ENCODE measurements at regions not wholly inside any gene's neighbourhood (a gene's known extent, or its start where the extent isn't known, plus 50 kb on each side); places are given as distances from the start of the nearest gene placed in this dataset.
"Not testable (repeated sequence)": the region's sequence is repeated elsewhere in the genome, so short reads cannot be mapped to it uniquely, and the experiment has no call there.

GRCh38 chr5:7261900-7262299, 134.0 kb upstream of the ADCY2 start:
- H3K27ac ChIP-seq (ENCODE audit: low read depth, low read length, poor library complexity, severe bottlenecking) = no peak overlapping the region
- H3K9ac ChIP-seq (ENCODE audit: low read length) = no peak overlapping the region
- TF ChIP-seq EZH2 (IDR thresholded peaks at IDR 0.05; ENCODE audit: borderline replicate concordance, low read length) = no peak
- TF ChIP-seq CTCF (IDR thresholded peaks at IDR 0.05; ENCODE audit: low read length) = no peak
- H3K79me2 ChIP-seq (ENCODE audit: insufficient read depth, low read length) = no peaks in the 10 kb centered on the region
- H3K27me3 ChIP-seq (ENCODE audit: insufficient read depth, low read length) = no peaks in the 10 kb centered on the region
- no peaks in the 10 kb centered on the region for H3K4me1 ChIP-seq (ENCODE audit: insufficient read depth, low read length, severe bottlenecking)
- H3F3A ChIP-seq (ENCODE audit: insufficient read depth, low read length) = no peaks in the 10 kb centered on the region
- H3K9me2 ChIP-seq (ENCODE audit: low read depth, low read length) = no peaks in the 10 kb centered on the region
- no peak overlapping the region for H2AFZ ChIP-seq (ENCODE audit: low read length)
- no peaks in the 10 kb centered on the region for H4K20me1 ChIP-seq (ENCODE audit: insufficient read depth, low read length)
- no peak overlapping the region for H3K4me2 ChIP-seq (ENCODE audit: low read length)
- no peaks in the 10 kb centered on the region for H3K9me3 ChIP-seq (ENCODE audit: low read length)
- no peak overlapping the region for H3K4me3 ChIP-seq (ENCODE audit: low read depth, low read length, poor library complexity, severe bottlenecking)
- no peaks in the 10 kb centered on the region for H3K36me3 ChIP-seq (ENCODE audit: insufficient read depth, low read length)

- H3K4me3 ChIP-seq (ENCODE audit: low read depth, low read length, poor library complexity, severe bottlenecking); H3K36me3 ChIP-seq (ENCODE audit: insufficient read depth, low read length); H3K9ac ChIP-seq (ENCODE audit: low read length); H3K27me3 ChIP-seq (ENCODE audit: insufficient read depth, low read length); H3K27ac ChIP-seq (ENCODE audit: low read depth, low read length, poor library complexity, severe bottlenecking); H3K4me1 ChIP-seq (ENCODE audit: insufficient read depth, low read length, severe bottlenecking); H4K20me1 ChIP-seq (ENCODE audit: insufficient read depth, low read length); H3K9me3 ChIP-seq (ENCODE audit: low read length); H3K9me2 ChIP-seq (ENCODE audit: low read depth, low read length); H3K79me2 ChIP-seq (ENCODE audit: insufficient read depth, low read length); H3K4me2 ChIP-seq (ENCODE audit: low read length); H3F3A ChIP-seq (ENCODE audit: insufficient read depth, low read length); H2AFZ ChIP-seq (ENCODE audit: low read length): not testable (repeated sequence)
These were observed 132.4 kb upstream of the ADCY2 start for GRCh38 chr5:7263398-7264015.

- H4K20me1 ChIP-seq (ENCODE audit: insufficient read depth, low read length); H3K79me2 ChIP-seq (ENCODE audit: insufficient read depth, low read length); H3K4me1 ChIP-seq (ENCODE audit: insufficient read depth, low read length, severe bottlenecking); H3K4me3 ChIP-seq (ENCODE audit: low read depth, low read length, poor library complexity, severe bottlenecking); H3K9me2 ChIP-seq (ENCODE audit: low read depth, low read length); H3K4me2 ChIP-seq (ENCODE audit: low read length); H3K9ac ChIP-seq (ENCODE audit: low read length); H3K9me3 ChIP-seq (ENCODE audit: low read length); H3F3A ChIP-seq (ENCODE audit: insufficient read depth, low read length); H3K27ac ChIP-seq (ENCODE audit: low read depth, low read length, poor library complexity, severe bottlenecking); H3K36me3 ChIP-seq (ENCODE audit: insufficient read depth, low read length); H3K27me3 ChIP-seq (ENCODE audit: insufficient read depth, low read length); H2AFZ ChIP-seq (ENCODE audit: low read length): not testable (repeated sequence)
These were observed 130.2 kb upstream of the ADCY2 start for GRCh38 chr5:7265776-7266175.

- H3K79me2 ChIP-seq (ENCODE audit: insufficient read depth, low read length); H4K20me1 ChIP-seq (ENCODE audit: insufficient read depth, low read length); H2AFZ ChIP-seq (ENCODE audit: low read length); H3K27me3 ChIP-seq (ENCODE audit: insufficient read depth, low read length); H3K36me3 ChIP-seq (ENCODE audit: insufficient read depth, low read length); H3K9ac ChIP-seq (ENCODE audit: low read length); H3K4me3 ChIP-seq (ENCODE audit: low read depth, low read length, poor library complexity, severe bottlenecking); H3K9me3 ChIP-seq (ENCODE audit: low read length); H3K4me1 ChIP-seq (ENCODE audit: insufficient read depth, low read length, severe bottlenecking); H3F3A ChIP-seq (ENCODE audit: insufficient read depth, low read length); H3K4me2 ChIP-seq (ENCODE audit: low read length); H3K9me2 ChIP-seq (ENCODE audit: low read depth, low read length); H3K27ac ChIP-seq (ENCODE audit: low read depth, low read length, poor library complexity, severe bottlenecking): not testable (repeated sequence)
These were observed 127.2 kb upstream of the ADCY2 start for GRCh38 chr5:7268722-7269121.
